Mammary epithelial cell (primary cell): ENCODE measurements at regions not wholly inside any gene's neighbourhood (a gene's known extent, or its start where the extent isn't known, plus 50 kb on each side); places are given as distances from the start of the nearest gene placed in this dataset.

Source experiments
- CTCF ChIP-seq, 2 donors: IDR thresholded peaks in 1 of 2; conservative IDR thresholded peaks in 1 of 2; 2 replicates each; pipeline ENCODE4 v1.5.1; 2011 to 2012; ENCODE audit warnings: inconsistent platforms in 2 of 2, low read length in 2 of 2, mild to moderate bottlenecking in 2 of 2, control low read depth in 1 of 2, low read depth in 1 of 2; ENCODE audit not compliant: insufficient read depth in 1 of 2; ENCODE audit errors: extremely low read depth in 1 of 2
- EZH2 ChIP-seq: IDR thresholded peaks from 2 replicates; pipeline ENCODE4 v1.6.1; 2012; ENCODE audit warnings: low read length, inconsistent platforms, borderline replicate concordance

- TF ChIP-seq CTCF (conservative IDR thresholded peaks at IDR 0.05 in 1 of 2, IDR thresholded peaks at IDR 0.05 in 1 of 2; ENCODE audit: extremely low read depth in 1 of 2, insufficient read depth in 1 of 2, low read depth in 1 of 2, low read length in 2 of 2) (no peak), EZH2 (no peak)
These were observed 221.1 kb downstream of the ISL1 start for GRCh38 chr5:51604324-51604723.
